ENCODE measurements at regions not wholly inside any gene's neighbourhood (a gene's known extent, or its start where the extent isn't known, plus 50 kb on each side); places are given as distances from the start of the nearest gene placed in this dataset.

GRCh38 chr4:166239354-166239753 is 366.3 kb downstream of the TLL1 start:
- no peak for TF ChIP-seq CTCF (IDR thresholded peaks at IDR 0.05)
- TF ChIP-seq POLR2A (IDR thresholded peaks at IDR 0.05), result no peak
